ENCODE measurements at regions not wholly inside any gene's neighbourhood (a gene's known extent, or its start where the extent isn't known, plus 50 kb on each side); places are given as distances from the start of the nearest gene placed in this dataset.

GRCh38 chr21:35280231-35280630, 231.1 kb upstream of the RUNX1 start:
- TF ChIP-seq ZNF746 (CRISPR knock-in tag; IDR thresholded peaks at IDR 0.05) = no peak
- TF ChIP-seq SATB2 (CRISPR knock-in tag; IDR thresholded peaks at IDR 0.05) = no peak
- TF ChIP-seq ZNF20 (CRISPR knock-in tag; IDR thresholded peaks at IDR 0.05) = no peak
- no peak for TF ChIP-seq YY1 (IDR thresholded peaks at IDR 0.05; ENCODE audit: insufficient read depth, insufficient replicate concordance, low read depth, low read length)
- TF ChIP-seq IRF2 (CRISPR knock-in tag; IDR thresholded peaks at IDR 0.05) = no peak
- TF ChIP-seq HMGXB4 (CRISPR knock-in tag; IDR thresholded peaks at IDR 0.05; ENCODE audit: borderline replicate concordance in 1 of 2, low read depth in 1 of 2) = no peak
- TF ChIP-seq SMAD3 (CRISPR knock-in tag; IDR thresholded peaks at IDR 0.05) = no peak
- TF ChIP-seq FLYWCH1 (CRISPR knock-in tag; IDR thresholded peaks at IDR 0.05) = no peak
- no peak for TF ChIP-seq AHR (CRISPR knock-in tag; IDR thresholded peaks at IDR 0.05)
- no peak for TF ChIP-seq HHEX (CRISPR knock-in tag; IDR thresholded peaks at IDR 0.05)
- TF ChIP-seq ZBTB10 (CRISPR knock-in tag; IDR thresholded peaks at IDR 0.05; ENCODE audit: borderline replicate concordance) = no peak
- TF ChIP-seq, protein P1, sequence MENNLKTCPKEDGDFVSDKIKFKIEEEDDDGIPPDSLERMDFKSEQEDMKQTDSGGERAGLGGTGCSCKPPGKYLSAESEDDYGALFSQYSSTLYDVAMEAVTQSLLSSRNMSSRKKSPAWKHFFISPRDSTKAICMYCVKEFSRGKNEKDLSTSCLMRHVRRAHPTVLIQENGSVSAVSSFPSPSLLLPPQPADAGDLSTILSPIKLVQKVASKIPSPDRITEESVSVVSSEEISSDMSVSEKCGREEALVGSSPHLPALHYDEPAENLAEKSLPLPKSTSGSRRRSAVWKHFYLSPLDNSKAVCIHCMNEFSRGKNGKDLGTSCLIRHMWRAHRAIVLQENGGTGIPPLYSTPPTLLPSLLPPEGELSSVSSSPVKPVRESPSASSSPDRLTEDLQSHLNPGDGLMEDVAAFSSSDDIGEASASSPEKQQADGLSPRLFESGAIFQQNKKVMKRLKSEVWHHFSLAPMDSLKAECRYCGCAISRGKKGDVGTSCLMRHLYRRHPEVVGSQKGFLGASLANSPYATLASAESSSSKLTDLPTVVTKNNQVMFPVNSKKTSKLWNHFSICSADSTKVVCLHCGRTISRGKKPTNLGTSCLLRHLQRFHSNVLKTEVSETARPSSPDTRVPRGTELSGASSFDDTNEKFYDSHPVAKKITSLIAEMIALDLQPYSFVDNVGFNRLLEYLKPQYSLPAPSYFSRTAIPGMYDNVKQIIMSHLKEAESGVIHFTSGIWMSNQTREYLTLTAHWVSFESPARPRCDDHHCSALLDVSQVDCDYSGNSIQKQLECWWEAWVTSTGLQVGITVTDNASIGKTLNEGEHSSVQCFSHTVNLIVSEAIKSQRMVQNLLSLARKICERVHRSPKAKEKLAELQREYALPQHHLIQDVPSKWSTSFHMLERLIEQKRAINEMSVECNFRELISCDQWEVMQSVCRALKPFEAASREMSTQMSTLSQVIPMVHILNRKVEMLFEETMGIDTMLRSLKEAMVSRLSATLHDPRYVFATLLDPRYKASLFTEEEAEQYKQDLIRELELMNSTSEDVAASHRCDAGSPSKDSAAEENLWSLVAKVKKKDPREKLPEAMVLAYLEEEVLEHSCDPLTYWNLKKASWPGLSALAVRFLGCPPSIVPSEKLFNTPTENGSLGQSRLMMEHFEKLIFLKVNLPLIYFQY (CRISPR knock-in tag; IDR thresholded peaks at IDR 0.05; ENCODE audit: borderline replicate concordance) = no peak
- no peak for TF ChIP-seq ZNF124 (CRISPR knock-in tag; IDR thresholded peaks at IDR 0.05)
- TF ChIP-seq, protein P2, sequence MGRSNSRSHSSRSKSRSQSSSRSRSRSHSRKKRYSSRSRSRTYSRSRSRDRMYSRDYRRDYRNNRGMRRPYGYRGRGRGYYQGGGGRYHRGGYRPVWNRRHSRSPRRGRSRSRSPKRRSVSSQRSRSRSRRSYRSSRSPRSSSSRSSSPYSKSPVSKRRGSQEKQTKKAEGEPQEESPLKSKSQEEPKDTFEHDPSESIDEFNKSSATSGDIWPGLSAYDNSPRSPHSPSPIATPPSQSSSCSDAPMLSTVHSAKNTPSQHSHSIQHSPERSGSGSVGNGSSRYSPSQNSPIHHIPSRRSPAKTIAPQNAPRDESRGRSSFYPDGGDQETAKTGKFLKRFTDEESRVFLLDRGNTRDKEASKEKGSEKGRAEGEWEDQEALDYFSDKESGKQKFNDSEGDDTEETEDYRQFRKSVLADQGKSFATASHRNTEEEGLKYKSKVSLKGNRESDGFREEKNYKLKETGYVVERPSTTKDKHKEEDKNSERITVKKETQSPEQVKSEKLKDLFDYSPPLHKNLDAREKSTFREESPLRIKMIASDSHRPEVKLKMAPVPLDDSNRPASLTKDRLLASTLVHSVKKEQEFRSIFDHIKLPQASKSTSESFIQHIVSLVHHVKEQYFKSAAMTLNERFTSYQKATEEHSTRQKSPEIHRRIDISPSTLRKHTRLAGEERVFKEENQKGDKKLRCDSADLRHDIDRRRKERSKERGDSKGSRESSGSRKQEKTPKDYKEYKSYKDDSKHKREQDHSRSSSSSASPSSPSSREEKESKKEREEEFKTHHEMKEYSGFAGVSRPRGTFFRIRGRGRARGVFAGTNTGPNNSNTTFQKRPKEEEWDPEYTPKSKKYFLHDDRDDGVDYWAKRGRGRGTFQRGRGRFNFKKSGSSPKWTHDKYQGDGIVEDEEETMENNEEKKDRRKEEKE (IDR thresholded peaks at IDR 0.05) = no peak
- no peaks in the 10 kb centered on the region for H4K20me1 ChIP-seq (ENCODE audit: insufficient read depth, low read length)
- intact Hi-C loops (cut with micrococcal nuclease; ENCODE audit: unreplicated experiment) (no loop called here), in situ Hi-C loops (cut with HindIII; ENCODE audit: extremely low pct_ligation_motif_present, low pct_unique_long_range_greater_than_20kb) (no loop called here)
- H3K27ac ChIP-seq (ENCODE audit: extremely low read length, insufficient read depth, low read length) = no peak overlapping the region
- H3K9me3 ChIP-seq (ENCODE audit: low read length) = no peaks in the 10 kb centered on the region
- H3K27me3 ChIP-seq (ENCODE audit: control insufficient read depth in 1 of 2, insufficient read depth in 2 of 2, low read length in 2 of 2) = no peaks in the 10 kb centered on the region
- ChIA-PET CTCF (ENCODE audit: low intra/inter-chr PET ratio, low total read pairs) (no interaction called here), POLR2A (no interaction called here)
- FAIRE-seq (no peak), ATAC-seq (no peak), DNase-seq (ENCODE audit: low spot score) (no peak)
- no peaks in the 10 kb centered on the region for H3K4me1 ChIP-seq (ENCODE audit: insufficient read depth, low read length)
- H3K9ac ChIP-seq (ENCODE audit: insufficient read depth, low read depth, low read length) = no peak overlapping the region
- H3K4me2 ChIP-seq (ENCODE audit: low read depth, low read length) = no peak overlapping the region
- BruUV-seq (replicated peaks) = no TSS peak
- no peaks in the 10 kb centered on the region for H3K36me3 ChIP-seq (replicated peaks in 1 of 2; ENCODE audit: control insufficient read depth in 1 of 2, insufficient read depth in 2 of 2, low read length in 2 of 2)
- no peak overlapping the region for H2AFZ ChIP-seq (ENCODE audit: low read length)
- no peak overlapping the region for H3K4me3 ChIP-seq (replicated peaks in 1 of 3; ENCODE audit: insufficient read depth in 1 of 3, low read depth in 2 of 3, low read length in 3 of 3)
- no peaks in the 10 kb centered on the region for H3K79me2 ChIP-seq (ENCODE audit: insufficient read depth, low read length)

Data from HepG2 (cell line).